Pancreas (tissue), 10 donors: ENCODE measurements at regions not wholly inside any gene's neighbourhood (a gene's known extent, or its start where the extent isn't known, plus 50 kb on each side); places are given as distances from the start of the nearest gene placed in this dataset.

Source experiments
- ATAC-seq, 4 donors: fragments of 200-7000 bp; cut with Tn5 transposase; one replicate each; pipeline versions ENCODE4 v1.8.0 to v1.9.1; 2020; ENCODE audit warnings: mild to moderate bottlenecking in 4 of 4, moderate library complexity in 4 of 4
- DNase-seq, 6 donors: peaks; one replicate each; pipeline ENCODE4 v3.0.0-alpha.2; 2020
- FAIRE-seq: peaks from 2 replicates; lab custom pipeline; 2012; peaks lifted over from hg19 to GRCh38; lab: Jason Lieb, UNC
- H3K27ac ChIP-seq, 4 donors: fragments of 200-600 bp; sonication (generic); 1 replicate in 3 of 4; 2 replicates in 1 of 4; pipeline versions ENCODE4 v1.5.0 to v1.8.0; 2020
- H3K27me3 ChIP-seq, 4 donors: fragments of 200-600 bp; one replicate each; pipeline ENCODE4 v1.8.0; 2021
- H3K36me3 ChIP-seq, 3 donors: fragments of 200-600 bp; sonication (generic) in 1 of 3; one replicate each; pipeline versions ENCODE4 v1.5.0 to v1.8.0; 2020 to 2021
- H3K4me1 ChIP-seq, 3 donors: fragments of 200-600 bp; one replicate each; pipeline ENCODE4 v1.8.0; 2021
- H3K4me3 ChIP-seq, 4 donors: fragments of 200-600 bp; sonication (generic) in 2 of 4; one replicate each; pipeline versions ENCODE4 v1.5.0 to v1.8.0; 2020 to 2021
- H3K9me3 ChIP-seq, 4 donors: fragments of 200-600 bp; one replicate each; pipeline ENCODE4 v1.8.0; 2021
- CTCF ChIP-seq, 4 donors: fragments of 200-600 bp; sonication (generic) in 3 of 4; IDR thresholded peaks; one replicate each; pipeline versions ENCODE4 v1.5.0 to v1.8.0; 2021; ENCODE audit warnings: antibody characterized with exemption in 4 of 4
- WGBS, 2 donors: extraction: QIAGEN DNeasy Blood & Tissue Kit; methylation state at CpG; one replicate each; pipeline ENCODE4 v1.1.7; 2013; 5-methylcytosine and 5-hydroxymethylcytosine counted together
- intact Hi-C, 3 donors: fragments of 100-400 bp; cut with DNase I; formaldehyde crosslinking; loops; one replicate each; pipeline versions ENCODE4 v1.11.1 to v1.14.2; 2022
- donor health status: healthy with polysubstance abuse.
- donor health status: DM: no; HTN: no; CAD: no; lungs with moderate emphysema.
- donor health status: DM: no; HTN: no; CAD: no.
- donor health status: control.
- donor health status: control.
- donor health status: Bipolar disorder and iron deficiency.
- donor health status: DM: yes; HTN: yes; CAD: no.
- donor health status: DM: no; HTN: no; CAD: no.
- donor health status: DM: no; HTN: no; CAD: no.
- donor health status: DM: yes; HTN: yes; CAD: no.

GRCh38 chr22:48305726-48306235 is 1521.9 kb downstream of the BRD1 start:
- Histone ChIP-seq H3K36me3 (no peaks in the 10 kb centered on the region), H3K4me3 (no peak overlapping the region), H3K27ac (no peak overlapping the region), H3K4me1 (no peaks in the 10 kb centered on the region), H3K9me3 (no peaks in the 10 kb centered on the region), H3K27me3 (no peaks in the 10 kb centered on the region)
- WGBS, 2 donors, result 51 to 54% methylated on average over 14 of the region's 14 CpGs
- ATAC-seq (no peak), FAIRE-seq (no peak), DNase-seq (no peak)
- TF ChIP-seq CTCF (IDR thresholded peaks at IDR 0.05), result no peak
- intact Hi-C loops, result no loop called here

GRCh38 chr22:48303369-48303725 is 1524.3 kb downstream of the BRD1 start:
- ATAC-seq (no peak), DNase-seq (no peak), FAIRE-seq (no peak)
- H3K9me3 ChIP-seq, result no peaks in the 10 kb centered on the region
- intact Hi-C loops, result no loop called here
- TF ChIP-seq CTCF (IDR thresholded peaks at IDR 0.05), result no peak
- 47 to 51% methylated on average over 5 of the region's 5 CpGs for WGBS, 2 donors
- no peak overlapping the region for H3K27ac ChIP-seq
- H3K4me1 ChIP-seq, result no peaks in the 10 kb centered on the region
- no peaks in the 10 kb centered on the region for H3K36me3 ChIP-seq
- H3K4me3 ChIP-seq, result no peak overlapping the region
- H3K27me3 ChIP-seq, result no peaks in the 10 kb centered on the region

- Histone ChIP-seq H3K27ac (no peak overlapping the region), H3K4me3 (no peak overlapping the region), H3K4me1 (no peaks in the 10 kb centered on the region), H3K36me3 (no peaks in the 10 kb centered on the region), H3K9me3 (no peaks in the 10 kb centered on the region), H3K27me3 (no peaks in the 10 kb centered on the region)
- DNase-seq (no peak), FAIRE-seq (no peak), ATAC-seq (no peak)
- TF ChIP-seq CTCF (IDR thresholded peaks at IDR 0.05), result no peak
- intact Hi-C loops, result no loop called here
- 53 to 73% methylated on average over 19 to 20 of the region's 20 CpGs for WGBS, 2 donors
Measured at GRCh38 chr22:48302657-48303368, 1524.9 kb downstream of the BRD1 start.

- no peak for FAIRE-seq
- no peak overlapping the region for H3K27ac ChIP-seq
- intact Hi-C loops, result no loop called here
- H3K9me3 ChIP-seq, result no peaks in the 10 kb centered on the region
- TF ChIP-seq CTCF (IDR thresholded peaks at IDR 0.05), result no peak
- ATAC-seq, result no peak
- no peaks in the 10 kb centered on the region for H3K36me3 ChIP-seq
- no peak overlapping the region for H3K4me3 ChIP-seq
- H3K4me1 ChIP-seq, result no peaks in the 10 kb centered on the region
- 50 to 57% methylated on average over 8 of the region's 8 CpGs for WGBS, 2 donors
- no peaks in the 10 kb centered on the region for H3K27me3 ChIP-seq
- no peak for DNase-seq
Measured at GRCh38 chr22:48301908-48302307, 1525.8 kb downstream of the BRD1 start.

GRCh38 chr22:48301421-48301820 is 1526.3 kb downstream of the BRD1 start:
- 51 to 59% methylated on average over 11 of the region's 11 CpGs for WGBS, 2 donors
- no peaks in the 10 kb centered on the region for H3K9me3 ChIP-seq
- H3K4me3 ChIP-seq, result no peak overlapping the region
- ATAC-seq (no peak), FAIRE-seq (no peak), DNase-seq (no peak)
- no peaks in the 10 kb centered on the region for H3K27me3 ChIP-seq
- no peaks in the 10 kb centered on the region for H3K4me1 ChIP-seq
- H3K36me3 ChIP-seq, result no peaks in the 10 kb centered on the region
- TF ChIP-seq CTCF (IDR thresholded peaks at IDR 0.05), result no peak
- no peak overlapping the region for H3K27ac ChIP-seq
- intact Hi-C loops, result no loop called here
